IMR-90 (cell line): ENCODE measurements at regions not wholly inside any gene's neighbourhood (a gene's known extent, or its start where the extent isn't known, plus 50 kb on each side); places are given as distances from the start of the nearest gene placed in this dataset.

Experiments used
- ATAC-seq: fragments of 200-7000 bp; cut with Tn5 transposase; 2 replicates; pipeline ENCODE4 v1.9.1; 2020; ENCODE audit warnings: low read depth, mild to moderate bottlenecking, moderate library complexity
- BruUV-seq: library from RNA; stranded (reverse); fragments of 400-500 nt; replicated peaks from 2 replicates; lab custom pipeline; 2021; lab: Mats Ljungman, UMichigan
- CTCF ChIA-PET: fragments of 300-600 bp; formaldehyde crosslinking; extraction: SDS; loops from one replicate; lab custom pipeline; 2021; ENCODE audit warnings: antibody characterized with exemption; lab: Yijun Ruan, JAX
- POLR2A ChIA-PET: fragments of 300-600 bp; sonication (Branson Sonifier 250); formaldehyde crosslinking; loops from one replicate; lab custom pipeline; 2022; ENCODE audit warnings: antibody characterized with exemption; ENCODE audit not compliant: unreplicated experiment; lab: Charles Lee
- DNase-seq: peaks from one replicate; pipeline ENCODE4 v3.0.0; 2013
- H2AFZ ChIP-seq: replicated peaks from 2 replicates; pipeline ENCODE3; 2013; ENCODE audit warnings: low read length, mild to moderate bottlenecking; ENCODE audit not compliant: poor library complexity
- H2AK5ac ChIP-seq: 2 replicates; pipeline ENCODE4 v1.6.1; 2013; ENCODE audit warnings: low read depth, low read length, inconsistent platforms
- H2AK9ac ChIP-seq: replicated peaks from 2 replicates; pipeline ENCODE3; 2013; ENCODE audit warnings: mild to moderate bottlenecking, low read depth, low read length, moderate library complexity; ENCODE audit not compliant: poor library complexity
- H2BK120ac ChIP-seq: 2 replicates; pipeline ENCODE4 v1.6.1; 2013; ENCODE audit warnings: low read depth, low read length, inconsistent platforms
- H2BK15ac ChIP-seq: 3 replicates; pipeline ENCODE4 v1.6.1; 2013; ENCODE audit warnings: low read depth, low read length, inconsistent platforms
- H2BK20ac ChIP-seq: 2 replicates; pipeline ENCODE4 v1.6.1; 2013; ENCODE audit warnings: low read depth, mild to moderate bottlenecking, inconsistent platforms, low read length, moderate library complexity
- H2BK5ac ChIP-seq: 2 replicates; pipeline ENCODE4 v1.6.1; 2013; ENCODE audit warnings: mild to moderate bottlenecking, low read depth, low read length, inconsistent platforms; ENCODE audit not compliant: poor library complexity, severe bottlenecking
- H3K14ac ChIP-seq: replicated peaks from 2 replicates; pipeline ENCODE4 v1.6.1; 2013; ENCODE audit warnings: low read depth, low read length, inconsistent platforms
- H3K18ac ChIP-seq: 2 replicates; pipeline ENCODE4 v1.6.1; 2013; ENCODE audit warnings: low read depth, low read length, control low read depth
- H3K23ac ChIP-seq: 2 replicates; pipeline ENCODE4 v1.6.1; 2013; ENCODE audit warnings: low read depth, low read length, inconsistent platforms
- H3K27ac ChIP-seq: 2 replicates; pipeline ENCODE4 v1.5.1; 2013; ENCODE audit warnings: mild to moderate bottlenecking, control low read depth, low read length; ENCODE audit not compliant: insufficient read depth
- H3K27me3 ChIP-seq: 2 replicates; pipeline ENCODE4 v1.6.1; 2013; ENCODE audit warnings: low read length; ENCODE audit not compliant: control insufficient read depth, insufficient read depth
- H3K36me3 ChIP-seq: 2 replicates; pipeline ENCODE4 v1.6.1; 2013; ENCODE audit warnings: low read length, mixed read lengths; ENCODE audit not compliant: control insufficient read depth, insufficient read depth
- H3K4ac ChIP-seq: 2 replicates; pipeline ENCODE4 v1.6.1; 2013; ENCODE audit warnings: low read depth, low read length, inconsistent platforms
- H3K4me1 ChIP-seq: 2 replicates; pipeline ENCODE4 v1.6.1; 2013; ENCODE audit warnings: low read length, mixed read lengths; ENCODE audit not compliant: control insufficient read depth, insufficient read depth
- H3K4me2 ChIP-seq: 2 replicates; pipeline ENCODE4 v1.6.1; 2013; ENCODE audit warnings: low read depth, mild to moderate bottlenecking, control low read depth, low read length, moderate library complexity
- H3K4me3 ChIP-seq: 2 replicates; pipeline ENCODE4 v1.5.1; 2013; ENCODE audit warnings: low read depth, mild to moderate bottlenecking, control low read depth, low read length, moderate library complexity; ENCODE audit not compliant: insufficient read depth
- H3K56ac ChIP-seq: 2 replicates; pipeline ENCODE4 v1.6.1; 2013; ENCODE audit warnings: low read length, inconsistent platforms; ENCODE audit not compliant: insufficient read depth; ENCODE audit errors: extremely low read depth
- H3K79me1 ChIP-seq, 2 experiments: 2 replicates each; pipeline ENCODE4 v1.6.1; 2013; ENCODE audit warnings: low read length in 2 of 2, inconsistent platforms in 1 of 2, low read depth in 1 of 2
- H3K9ac ChIP-seq: 2 replicates; pipeline ENCODE4 v1.6.1; 2013; ENCODE audit warnings: low read depth, low read length, control low read depth
- H3K9me1 ChIP-seq: 2 replicates; pipeline ENCODE4 v1.6.1; 2013; ENCODE audit warnings: low read length, inconsistent platforms; ENCODE audit not compliant: insufficient read depth
- H3K9me3 ChIP-seq: 2 replicates; pipeline ENCODE4 v1.6.1; 2013; ENCODE audit warnings: low read length; ENCODE audit not compliant: control insufficient read depth, insufficient read depth
- H4K20me1 ChIP-seq: 2 replicates; pipeline ENCODE4 v1.6.1; 2013; ENCODE audit warnings: low read length, inconsistent platforms; ENCODE audit not compliant: insufficient read depth
- H4K5ac ChIP-seq: 2 replicates; pipeline ENCODE4 v1.6.1; 2013; ENCODE audit warnings: mild to moderate bottlenecking, low read depth, low read length, control low read depth
- H4K8ac ChIP-seq, 2 experiments: 2 replicates each; pipeline ENCODE4 v1.6.1; 2013; ENCODE audit warnings: low read depth in 2 of 2, low read length in 2 of 2, control low read depth in 1 of 2, inconsistent platforms in 1 of 2
- H4K91ac ChIP-seq: 2 replicates; pipeline ENCODE4 v1.6.1; 2013; ENCODE audit warnings: low read depth, low read length, inconsistent platforms; ENCODE audit not compliant: insufficient read depth
- CEBPB ChIP-seq: IDR thresholded peaks from 2 replicates; pipeline ENCODE4 v1.6.1; 2012; ENCODE audit warnings: low read depth, low read length, improper control_type of control experiment
- CHD1 ChIP-seq: IDR thresholded peaks from 2 replicates; pipeline ENCODE4 v1.6.1; 2012; ENCODE audit warnings: low read depth, low read length, improper control_type of control experiment
- MAZ ChIP-seq: IDR thresholded peaks from 2 replicates; pipeline ENCODE4 v1.6.1; 2012; ENCODE audit warnings: low read depth, mild to moderate bottlenecking, low read length, improper control_type of control experiment, moderate library complexity, borderline replicate concordance
- MXI1 ChIP-seq: IDR thresholded peaks from 2 replicates; pipeline ENCODE4 v1.6.1; 2012; ENCODE audit warnings: low read depth, mild to moderate bottlenecking, low read length, moderate library complexity, borderline replicate concordance
- RAD21 ChIP-seq: IDR thresholded peaks from 2 replicates; pipeline ENCODE4 v1.6.1; 2012; ENCODE audit warnings: low read length, improper control_type of control experiment
- RFX5 ChIP-seq: IDR thresholded peaks from 2 replicates; pipeline ENCODE4 v1.8.0; 2012; ENCODE audit warnings: low read depth, mild to moderate bottlenecking, low read length, moderate library complexity
- USF2 ChIP-seq: fragments of 150-350 bp; IDR thresholded peaks from 2 replicates; pipeline ENCODE4 v1.6.1; 2017; ENCODE audit warnings: mild to moderate bottlenecking, antibody characterized with exemption, low read length, low read depth
- WGBS, 2 experiments: methylation state at CpG; one replicate each; pipeline versions ENCODE4 v1.1.5 to v1.1.7; 2013; ENCODE audit warnings: missing lambda C conversion rate in 2 of 2; ENCODE audit not compliant: insufficient read length in 1 of 2; ENCODE audit errors: extremely low coverage in 2 of 2; 5-methylcytosine and 5-hydroxymethylcytosine counted together
- dilution Hi-C: fragments of 300-500 bp; cut with HindIII; formaldehyde crosslinking; loops from one replicate; pipeline ENCODE4 v1.14.3; 2018; ENCODE audit warnings: low sequenced_read_pairs; ENCODE audit not compliant: unreplicated experiment
- in situ Hi-C: fragments of 300-500 bp; cut with MboI; formaldehyde crosslinking; loops from 3 replicates; pipeline ENCODE4 v1.14.3; 2019; ENCODE audit warnings: low sequenced_read_pairs, inconsistent platforms, mixed read lengths
- intact Hi-C: fragments of 100-400 bp; cut with micrococcal nuclease; formaldehyde crosslinking; loops from 2 replicates; pipeline ENCODE4 v1.10.0; 2022

- WGBS, 2 experiments: no CpG with 5 or more reads among the region's 3 CpGs
These were observed 83.8 kb upstream of the RASGEF1B start for GRCh38 chr4:81555489-81555888.

More at GRCh38 chr4:81555489-81555888, 83.8 kb upstream of the RASGEF1B start:
- Histone ChIP-seq H3K79me1 (no peaks in the 10 kb centered on the region), H2BK15ac (no peak overlapping the region), H2AK5ac (no peak overlapping the region), H3K9me1 (no peaks in the 10 kb centered on the region), H3K4me1 (no peaks in the 10 kb centered on the region), H3K9ac (no peak overlapping the region), H4K91ac (no peak overlapping the region), H3K4me3 (no peak overlapping the region), H3K27ac (no peak overlapping the region), H3K4me2 (no peak overlapping the region), H4K20me1 (no peaks in the 10 kb centered on the region), H3K4ac (no peak overlapping the region), H3K9me3 (no peaks in the 10 kb centered on the region), H3K56ac (no peak overlapping the region), H3K18ac (no peak overlapping the region), H3K36me3 (no peaks in the 10 kb centered on the region), H2AK9ac (no peak overlapping the region), H2BK20ac (no peak overlapping the region), H3K23ac (no peak overlapping the region), H3K14ac (no peak overlapping the region), H2AFZ (no peak overlapping the region), H4K5ac (no peak overlapping the region), H2BK5ac (no peak overlapping the region), H2BK120ac (no peak overlapping the region), H4K8ac (no peak overlapping the region), H3K27me3 (no peaks in the 10 kb centered on the region)
- CTCF ChIA-PET: no interaction called here
- no TSS peak for BruUV-seq
- intact Hi-C loops (no loop called here), dilution Hi-C loops (no loop called here), in situ Hi-C loops (no loop called here)
- no peak for DNase-seq
- POLR2A ChIA-PET: no interaction called here
- no peak for TF ChIP-seq RAD21
- no peak for TF ChIP-seq CHD1
- no peak for TF ChIP-seq RFX5
- no peak for TF ChIP-seq CEBPB
- TF ChIP-seq MXI1: no peak
- no peak for TF ChIP-seq USF2
- no peak for TF ChIP-seq MAZ
- no peak for ATAC-seq
